PC-3 (cell line): ENCODE measurements at regions not wholly inside any gene's neighbourhood (a gene's known extent, or its start where the extent isn't known, plus 50 kb on each side); places are given as distances from the start of the nearest gene placed in this dataset.

Experiments used
- ATAC-seq: fragments of 200-7000 bp; cut with Tn5 transposase; 2 replicates; pipeline ENCODE4 v1.9.1; 2020; ENCODE audit warnings: mild to moderate bottlenecking, moderate library complexity
- BruUV-seq: library from RNA; stranded (reverse); fragments of 400-500 nt; replicated peaks from 2 replicates; lab custom pipeline; 2021; lab: Mats Ljungman, UMichigan
- CTCF ChIA-PET: fragments of 300-600 bp; sonication (Branson Sonifier 250); formaldehyde crosslinking; loops from one replicate; lab custom pipeline; 2022; ENCODE audit warnings: antibody characterized with exemption; lab: Charles Lee
- POLR2A ChIA-PET: fragments of 300-600 bp; sonication (Branson Sonifier 250); formaldehyde crosslinking; loops from one replicate; lab custom pipeline; 2022; ENCODE audit warnings: antibody characterized with exemption; ENCODE audit not compliant: unreplicated experiment; lab: Charles Lee
- DNase-seq: peaks from one replicate; pipeline ENCODE4 v3.0.0-alpha.2; 2015
- H2AFZ ChIP-seq: fragments of 300-600 bp; sonication (generic); 2 replicates; pipeline ENCODE4 v1.6.0; 2016; ENCODE audit warnings: antibody characterized with exemption, low read length
- H3F3A ChIP-seq: fragments of 300-600 bp; sonication (generic); one replicate; pipeline ENCODE4 v1.6.0; 2017; ENCODE audit warnings: antibody characterized with exemption, low read length, control low read depth, mild to moderate bottlenecking; ENCODE audit not compliant: unreplicated experiment
- H3K27ac ChIP-seq: fragments of 300-600 bp; sonication (generic); 2 replicates; pipeline ENCODE4 v1.5.1; 2016; ENCODE audit warnings: mild to moderate bottlenecking, low read length
- H3K27me3 ChIP-seq: fragments of 300-600 bp; sonication (generic); 2 replicates; pipeline ENCODE4 v1.6.1; 2016; ENCODE audit warnings: low read length, mixed read lengths
- H3K36me3 ChIP-seq: fragments of 300-600 bp; sonication (generic); 2 replicates; pipeline ENCODE4 v1.6.1; 2016; ENCODE audit warnings: low read depth, mixed run types, low read length, mixed read lengths
- H3K4me1 ChIP-seq: fragments of 300-600 bp; sonication (generic); 2 replicates; pipeline ENCODE4 v1.5.1; 2016; ENCODE audit warnings: low read length; ENCODE audit not compliant: insufficient read depth
- H3K4me2 ChIP-seq: fragments of 300-600 bp; sonication (generic); 2 replicates; pipeline ENCODE4 v1.6.0; 2016; ENCODE audit warnings: low read length
- H3K4me3 ChIP-seq: fragments of 300-600 bp; sonication (generic); 2 replicates; pipeline ENCODE4 v1.5.1; 2016; ENCODE audit warnings: mild to moderate bottlenecking, low read length, mixed read lengths
- H3K79me2 ChIP-seq: fragments of 300-600 bp; sonication (generic); 2 replicates; pipeline ENCODE4 v1.6.1; 2017; ENCODE audit warnings: low read length, mixed read lengths
- H3K9ac ChIP-seq: fragments of 300-600 bp; sonication (generic); 2 replicates; pipeline ENCODE4 v1.6.0; 2016; ENCODE audit warnings: mild to moderate bottlenecking, low read length
- H3K9me2 ChIP-seq: fragments of 300-600 bp; sonication (generic); replicated peaks from 2 replicates; pipeline ENCODE4 v1.6.1; 2016; ENCODE audit warnings: mixed run types, low read length, mixed read lengths
- H3K9me3 ChIP-seq: fragments of 300-600 bp; sonication (generic); 2 replicates; pipeline ENCODE4 v1.6.1; 2016; ENCODE audit warnings: low read length, mixed read lengths
- H4K20me1 ChIP-seq: fragments of 300-600 bp; sonication (generic); 2 replicates; pipeline ENCODE4 v1.6.1; 2016; ENCODE audit warnings: low read length, mixed read lengths
- EZH2 ChIP-seq: fragments of 300-600 bp; sonication (generic); IDR thresholded peaks from one replicate; pipeline ENCODE4 v1.6.1; 2017; ENCODE audit warnings: antibody characterized with exemption, mild to moderate bottlenecking, low read length; ENCODE audit not compliant: unreplicated experiment
- EZH2phosphoT487 ChIP-seq: fragments of 300-600 bp; sonication (generic); IDR thresholded peaks from 2 replicates; pipeline ENCODE4 v1.6.1; 2018; ENCODE audit warnings: mild to moderate bottlenecking, antibody characterized with exemption, low read length, borderline replicate concordance
- intact Hi-C: fragments of 100-400 bp; cut with micrococcal nuclease; formaldehyde crosslinking; loops from 2 replicates; pipeline ENCODE4 v1.9.0; 2023
- TF ChIP-seq, protein P1 (sequence below): fragments of 300-600 bp; sonication (generic); conservative IDR thresholded peaks from 2 replicates; pipeline ENCODE4 v1.5.1; 2017; ENCODE audit warnings: antibody characterized with exemption, low read depth, mild to moderate bottlenecking, low read length

DNA sequence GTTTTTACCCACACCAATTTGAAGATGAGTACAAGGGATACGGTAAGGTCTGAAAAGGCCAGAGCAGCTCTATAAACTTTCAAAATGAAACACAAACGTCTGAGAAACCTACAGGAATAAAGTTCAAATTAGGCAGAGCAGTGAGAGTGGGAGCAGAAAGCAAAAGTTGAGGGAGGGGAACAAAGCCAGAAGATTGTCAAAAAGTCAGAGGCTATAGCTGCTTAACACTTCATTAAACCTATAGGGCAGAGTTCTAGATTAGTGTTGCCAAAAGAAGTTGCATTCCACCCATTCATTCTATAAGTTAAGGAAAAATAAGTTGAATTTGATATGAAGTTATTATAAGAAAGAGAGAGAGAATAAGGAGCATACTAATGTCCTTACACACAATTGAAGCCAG is 309.6 kb upstream of the CD180 start:
- Histone ChIP-seq H3K9ac (no peak overlapping the region), H3K4me2 (no peak overlapping the region), H3K4me3 (no peak overlapping the region), H3K4me1 (no peaks in the 10 kb centered on the region), H3K79me2 (no peaks in the 10 kb centered on the region), H4K20me1 (no peaks in the 10 kb centered on the region), H3K27ac (no peak overlapping the region), H3K9me3 (no peaks in the 10 kb centered on the region), H2AFZ (no peak overlapping the region), H3K27me3 (peaks cover 29% of the 10 kb centered on the region; the same call in 1 of the 2 replicates), H3K36me3 (no peaks in the 10 kb centered on the region), H3K9me2 (no peaks in the 10 kb centered on the region), H3F3A (no peaks in the 10 kb centered on the region)
- DNase-seq (no peak), ATAC-seq (no peak)
- TF ChIP-seq, protein P1, sequence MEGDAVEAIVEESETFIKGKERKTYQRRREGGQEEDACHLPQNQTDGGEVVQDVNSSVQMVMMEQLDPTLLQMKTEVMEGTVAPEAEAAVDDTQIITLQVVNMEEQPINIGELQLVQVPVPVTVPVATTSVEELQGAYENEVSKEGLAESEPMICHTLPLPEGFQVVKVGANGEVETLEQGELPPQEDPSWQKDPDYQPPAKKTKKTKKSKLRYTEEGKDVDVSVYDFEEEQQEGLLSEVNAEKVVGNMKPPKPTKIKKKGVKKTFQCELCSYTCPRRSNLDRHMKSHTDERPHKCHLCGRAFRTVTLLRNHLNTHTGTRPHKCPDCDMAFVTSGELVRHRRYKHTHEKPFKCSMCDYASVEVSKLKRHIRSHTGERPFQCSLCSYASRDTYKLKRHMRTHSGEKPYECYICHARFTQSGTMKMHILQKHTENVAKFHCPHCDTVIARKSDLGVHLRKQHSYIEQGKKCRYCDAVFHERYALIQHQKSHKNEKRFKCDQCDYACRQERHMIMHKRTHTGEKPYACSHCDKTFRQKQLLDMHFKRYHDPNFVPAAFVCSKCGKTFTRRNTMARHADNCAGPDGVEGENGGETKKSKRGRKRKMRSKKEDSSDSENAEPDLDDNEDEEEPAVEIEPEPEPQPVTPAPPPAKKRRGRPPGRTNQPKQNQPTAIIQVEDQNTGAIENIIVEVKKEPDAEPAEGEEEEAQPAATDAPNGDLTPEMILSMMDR = no peak
- ChIA-PET CTCF (no interaction called here), POLR2A (no interaction called here)
- no TSS peak for BruUV-seq
- intact Hi-C loops = no loop called here

DNA sequence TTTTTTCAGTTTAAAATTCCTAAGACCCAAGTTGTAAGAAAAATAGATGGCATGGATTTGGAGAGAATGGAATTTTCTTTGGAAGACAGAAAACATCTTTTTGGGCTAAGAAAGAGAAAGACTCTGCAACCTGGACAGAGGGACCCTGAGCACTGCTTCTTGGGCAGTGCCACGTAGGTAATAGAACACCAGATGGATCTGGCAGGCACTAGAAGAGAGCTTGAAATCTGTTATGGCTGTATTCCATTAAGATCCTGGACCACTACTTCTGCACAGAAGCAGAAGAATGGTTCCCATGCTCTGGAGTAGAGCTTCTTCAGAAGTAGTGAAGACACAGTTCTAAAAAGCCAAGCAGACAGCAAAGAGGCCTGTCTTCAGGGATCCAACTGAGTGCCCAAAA is 306.4 kb upstream of the CD180 start:
- Histone ChIP-seq H3K79me2 (no peaks in the 10 kb centered on the region), H3K9ac (no peak overlapping the region), H3K27ac (no peak overlapping the region), H3K4me2 (no peak overlapping the region), H3K9me2 (no peaks in the 10 kb centered on the region), H3F3A (no peaks in the 10 kb centered on the region), H3K9me3 (no peaks in the 10 kb centered on the region), H2AFZ (no peak overlapping the region), H3K4me1 (no peaks in the 10 kb centered on the region), H3K36me3 (no peaks in the 10 kb centered on the region), H4K20me1 (no peaks in the 10 kb centered on the region), H3K27me3 (peaks cover 29% of the 10 kb centered on the region; the same call in 1 of the 2 replicates), H3K4me3 (no peak overlapping the region)
- no TSS peak for BruUV-seq
- CTCF ChIA-PET = no interaction called here
- TF ChIP-seq EZH2 (no peak), EZH2phosphoT487 (no peak)
- TF ChIP-seq, protein P1 = no peak
- ATAC-seq (no peak), DNase-seq (no peak)
- intact Hi-C loops = no loop called here
- POLR2A ChIA-PET = no interaction called here

DNA sequence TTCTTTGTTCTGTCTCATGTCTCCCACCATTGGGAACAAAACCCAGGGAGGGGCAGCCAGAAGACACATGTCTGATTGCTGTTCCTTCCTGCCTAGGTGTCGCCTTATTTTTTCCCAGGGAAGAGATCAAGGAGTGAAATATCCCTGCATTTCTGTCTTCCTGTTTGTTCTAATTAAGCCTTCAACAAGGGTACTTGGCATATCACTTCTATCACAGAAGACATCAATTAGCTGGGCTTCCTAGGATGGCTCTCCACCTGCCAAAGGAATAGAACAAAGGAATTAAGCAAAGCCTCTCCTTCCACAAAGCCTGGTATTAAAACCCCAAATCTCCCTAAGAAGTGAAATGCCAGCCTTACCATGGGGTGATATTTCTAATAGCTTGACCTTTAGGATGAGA is 299.5 kb upstream of the CD180 start:
- H3K4me3 ChIP-seq = no peak overlapping the region
- H3K27me3 ChIP-seq = 0 out of 2 replicates have a peak, but pooled peaks cover 3% of the 10 kb centered on the region
- H3K9me3 ChIP-seq = no peaks in the 10 kb centered on the region
- no peaks in the 10 kb centered on the region for H3F3A ChIP-seq
- POLR2A ChIA-PET = no interaction called here
- H3K9me2 ChIP-seq = no peaks in the 10 kb centered on the region
- no TSS peak for BruUV-seq
- no peak overlapping the region for H3K27ac ChIP-seq
- H3K9ac ChIP-seq = no peak overlapping the region
- CTCF ChIA-PET = no interaction called here
- no peak overlapping the region for H3K4me2 ChIP-seq
- intact Hi-C loops = no loop called here
- TF ChIP-seq, protein P1 = no peak
- TF ChIP-seq EZH2phosphoT487 (no peak), EZH2 (no peak)
- H2AFZ ChIP-seq = no peak overlapping the region
- no peak for DNase-seq
- no peaks in the 10 kb centered on the region for H3K36me3 ChIP-seq
- no peak for ATAC-seq
- no peaks in the 10 kb centered on the region for H3K79me2 ChIP-seq
- H4K20me1 ChIP-seq = no peaks in the 10 kb centered on the region
- H3K4me1 ChIP-seq = no peaks in the 10 kb centered on the region
